ENCODE measurements at regions not wholly inside any gene's neighbourhood (a gene's known extent, or its start where the extent isn't known, plus 50 kb on each side); places are given as distances from the start of the nearest gene placed in this dataset.

GRCh38 chr6:67175101-67175500, 1460.0 kb upstream of the ADGRB3 start:
- H3K4me1 ChIP-seq (ENCODE audit: low read length): no peaks in the 10 kb centered on the region
- no peak overlapping the region for H3K4me3 ChIP-seq (ENCODE audit: low read length)
- H3K9ac ChIP-seq (ENCODE audit: low read length): no peak overlapping the region
- no peaks in the 10 kb centered on the region for H3K27me3 ChIP-seq (ENCODE audit: low read depth, low read length)
- H4K20me1 ChIP-seq (ENCODE audit: insufficient read depth, low read length): no peaks in the 10 kb centered on the region
- TF ChIP-seq EZH2phosphoT487 (IDR thresholded peaks at IDR 0.05; ENCODE audit: low read depth) (no peak), CTCF (IDR thresholded peaks at IDR 0.05; ENCODE audit: low read depth, low read length) (no peak)
- H2AFZ ChIP-seq (ENCODE audit: low read depth, low read length): no peak overlapping the region
- no peak overlapping the region for H3K4me2 ChIP-seq (ENCODE audit: low read length)
- no peaks in the 10 kb centered on the region for H3K79me2 ChIP-seq (ENCODE audit: low read length)
- H3K36me3 ChIP-seq (replicated peaks; ENCODE audit: low read depth, low read length): no peaks in the 10 kb centered on the region
- no peak overlapping the region for H3K27ac ChIP-seq (ENCODE audit: low read length)
- no peaks in the 10 kb centered on the region for H3K9me3 ChIP-seq (ENCODE audit: insufficient read depth, low read length)

GRCh38 chr6:67165606-67166005, 1458.6 kb upstream of the EYS start:
- peaks cover 12% of the 10 kb centered on the region for H3K9me3 ChIP-seq (ENCODE audit: insufficient read depth, low read length)

GRCh38 chr6:67160820-67161219, 1453.8 kb upstream of the EYS start:
- H3K36me3 ChIP-seq (replicated peaks; ENCODE audit: low read depth, low read length): peaks cover 4% of the 10 kb centered on the region
- H3K4me2 ChIP-seq (ENCODE audit: low read length): no peak overlapping the region
- H3K4me1 ChIP-seq (ENCODE audit: low read length): no peaks in the 10 kb centered on the region
- no peaks in the 10 kb centered on the region for H3K79me2 ChIP-seq (ENCODE audit: low read length)
- TF ChIP-seq EZH2phosphoT487 (IDR thresholded peaks at IDR 0.05; ENCODE audit: low read depth): no peak
- TF ChIP-seq CTCF (IDR thresholded peaks at IDR 0.05; ENCODE audit: low read depth, low read length): no peak
- H2AFZ ChIP-seq (ENCODE audit: low read depth, low read length): no peak overlapping the region
- no peaks in the 10 kb centered on the region for H4K20me1 ChIP-seq (ENCODE audit: insufficient read depth, low read length)
- no peak overlapping the region for H3K9ac ChIP-seq (ENCODE audit: low read length)
- no peak overlapping the region for H3K27ac ChIP-seq (ENCODE audit: low read length)
- H3K9me3 ChIP-seq (ENCODE audit: insufficient read depth, low read length): peaks cover 12% of the 10 kb centered on the region
- no peaks in the 10 kb centered on the region for H3K27me3 ChIP-seq (ENCODE audit: low read depth, low read length)
- no peak overlapping the region for H3K4me3 ChIP-seq (ENCODE audit: low read length)

More at GRCh38 chr6:67165606-67166005, 1458.6 kb upstream of the EYS start:
- Histone ChIP-seq H4K20me1 (ENCODE audit: insufficient read depth, low read length) (no peaks in the 10 kb centered on the region), H3K27me3 (ENCODE audit: low read depth, low read length) (no peaks in the 10 kb centered on the region), H3K36me3 (replicated peaks; ENCODE audit: low read depth, low read length) (peaks cover 3% of the 10 kb centered on the region), H3K4me3 (ENCODE audit: low read length) (no peak overlapping the region), H3K79me2 (ENCODE audit: low read length) (no peaks in the 10 kb centered on the region), H3K4me1 (ENCODE audit: low read length) (no peaks in the 10 kb centered on the region), H3K27ac (ENCODE audit: low read length) (no peak overlapping the region), H3K9ac (ENCODE audit: low read length) (no peak overlapping the region), H3K4me2 (ENCODE audit: low read length) (no peak overlapping the region), H2AFZ (ENCODE audit: low read depth, low read length) (no peak overlapping the region)
- TF ChIP-seq CTCF (IDR thresholded peaks at IDR 0.05; ENCODE audit: low read depth, low read length) (no peak), EZH2phosphoT487 (IDR thresholded peaks at IDR 0.05; ENCODE audit: low read depth) (no peak)

- peak overlapping the region; percentile 10; the same call in 1 of the 2 replicates for H3K4me2 ChIP-seq (ENCODE audit: low read length)
- no peaks in the 10 kb centered on the region for H3K36me3 ChIP-seq (replicated peaks; ENCODE audit: low read depth, low read length)
- TF ChIP-seq CTCF (IDR thresholded peaks at IDR 0.05; ENCODE audit: low read depth, low read length) (no peak), EZH2phosphoT487 (IDR thresholded peaks at IDR 0.05; ENCODE audit: low read depth) (no peak)
- H2AFZ ChIP-seq (ENCODE audit: low read depth, low read length): peak overlapping the region; percentile 0; the same call in 1 of the 2 replicates
- H3K9ac ChIP-seq (ENCODE audit: low read length): no peak overlapping the region
- no peak overlapping the region for H3K4me3 ChIP-seq (ENCODE audit: low read length)
- H3K4me1 ChIP-seq (ENCODE audit: low read length): no peaks in the 10 kb centered on the region
- no peaks in the 10 kb centered on the region for H3K9me3 ChIP-seq (ENCODE audit: insufficient read depth, low read length)
- H3K27me3 ChIP-seq (ENCODE audit: low read depth, low read length): no peaks in the 10 kb centered on the region
- no peak overlapping the region for H3K27ac ChIP-seq (ENCODE audit: low read length)
- no peaks in the 10 kb centered on the region for H4K20me1 ChIP-seq (ENCODE audit: insufficient read depth, low read length)
- H3K79me2 ChIP-seq (ENCODE audit: low read length): no peaks in the 10 kb centered on the region
Measured at GRCh38 chr6:67141005-67141404, 1434.0 kb upstream of the EYS start.
